Left cardiac atrium (tissue), 4 donors: ENCODE measurements at regions not wholly inside any gene's neighbourhood (a gene's known extent, or its start where the extent isn't known, plus 50 kb on each side); places are given as distances from the start of the nearest gene placed in this dataset.

Experiments
- ATAC-seq, 2 donors: fragments of 200-7000 bp; cut with Tn5 transposase; one replicate each; pipeline ENCODE4 v1.9.1; 2020; ENCODE audit warnings: mild to moderate bottlenecking in 2 of 2, moderate library complexity in 2 of 2
- DNase-seq: peaks from one replicate; pipeline ENCODE4 v3.0.0-alpha.2; 2020
- intact Hi-C, 2 donors: fragments of 100-400 bp; cut with DNase I; formaldehyde crosslinking; loops; one replicate each; pipeline versions ENCODE4 v1.14.1 to v1.15.1; 2022 to 2023
- donor health status: DM: no; HTN: yes; CAD: no.
- donor health status: DM: no; HTN: yes; CAD: no; lungs with severe emphysema.
- donor health status: DM: yes; HTN: yes; CAD: no.
- donor health status: Dilated cardiomyopathy.

- intact Hi-C loops: no loop called here
- ATAC-seq (no peak), DNase-seq (no peak)
Measured at GRCh38 chr1:192061556-192061955, 96.7 kb upstream of the RGS18 start.

- intact Hi-C loops: no loop called here
- DNase-seq (no peak), ATAC-seq (no peak)
Measured at GRCh38 chr1:192065087-192065486, 93.2 kb upstream of the RGS18 start.

- no peak for ATAC-seq
- intact Hi-C loops: no loop called here
- DNase-seq: no peak
Measured at GRCh38 chr1:192066202-192066601, 92.1 kb upstream of the RGS18 start.

GRCh38 chr1:192067360-192067759 is 90.9 kb upstream of the RGS18 start:
- intact Hi-C loops: no loop called here
- DNase-seq (no peak), ATAC-seq (no peak)

- intact Hi-C loops: no loop called here
- DNase-seq (no peak), ATAC-seq (no peak)
Measured at GRCh38 chr1:192070213-192070612, 88.0 kb upstream of the RGS18 start.

GRCh38 chr1:192080684-192081083 is 77.6 kb upstream of the RGS18 start:
- ATAC-seq (no peak), DNase-seq (no peak)
- intact Hi-C loops: no loop called here

GRCh38 chr1:192081359-192081758 is 76.9 kb upstream of the RGS18 start:
- intact Hi-C loops: no loop called here
- ATAC-seq (no peak), DNase-seq (no peak)

- DNase-seq (no peak), ATAC-seq (no peak)
- intact Hi-C loops: no loop called here
Measured at GRCh38 chr1:192086644-192087043, 71.6 kb upstream of the RGS18 start.

GRCh38 chr1:192087334-192087733 is 70.9 kb upstream of the RGS18 start:
- intact Hi-C loops: no loop called here
- no peak for ATAC-seq
- DNase-seq: no peak

GRCh38 chr1:192088496-192088895 is 69.8 kb upstream of the RGS18 start:
- DNase-seq (no peak), ATAC-seq (no peak)
- intact Hi-C loops: no loop called here

- DNase-seq: no peak
- intact Hi-C loops: no loop called here
- no peak for ATAC-seq
Measured at GRCh38 chr1:192098001-192098400, 60.3 kb upstream of the RGS18 start.

GRCh38 chr1:192099328-192099727 is 58.9 kb upstream of the RGS18 start:
- intact Hi-C loops: no loop called here
- ATAC-seq: no peak

GRCh38 chr1:192100686-192101468 is 57.4 kb upstream of the RGS18 start:
- ATAC-seq (no peak), DNase-seq (no peak)
- intact Hi-C loops: no loop called here

More at GRCh38 chr1:192099328-192099727, 58.9 kb upstream of the RGS18 start:
- no peak for DNase-seq

- intact Hi-C loops: no loop called here
- ATAC-seq (no peak), DNase-seq (no peak)
Measured at GRCh38 chr1:192104128-192104527, 54.1 kb upstream of the RGS18 start.

GRCh38 chr1:192104852-192105251 is 53.4 kb upstream of the RGS18 start:
- no peak for ATAC-seq
- no peak for DNase-seq
- intact Hi-C loops: no loop called here

- DNase-seq (no peak), ATAC-seq (no peak)
- intact Hi-C loops: no loop called here
Measured at GRCh38 chr1:192108161-192108560, 50.1 kb upstream of the RGS18 start.
